Natural killer cell (primary cell): ENCODE measurements at regions not wholly inside any gene's neighbourhood (a gene's known extent, or its start where the extent isn't known, plus 50 kb on each side); places are given as distances from the start of the nearest gene placed in this dataset.

ENCODE experiments used
- ATAC-seq, 3 donors: fragments of 150-1000 bp in 2 of 3; fragments of 200-7000 bp in 1 of 3; cut with Tn5 transposase; 1 replicate in 1 of 3; 2 replicates in 2 of 3; pipeline ENCODE4 v1.10.0; 2021; ENCODE audit warnings: mild to moderate bottlenecking in 2 of 3, moderate library complexity in 2 of 3
- DNase-seq, 2 donors: peaks; one replicate each; pipeline versions ENCODE4 v3.0.0 to v3.0.0-alpha.2; 2013 to 2021; ENCODE audit warnings: mixed read lengths in 1 of 2
- H3K27ac ChIP-seq: one replicate; pipeline ENCODE4 v1.5.1; 2013; ENCODE audit warnings: mild to moderate bottlenecking, low read length
- H3K27me3 ChIP-seq: one replicate; pipeline ENCODE4 v1.6.1; 2013; ENCODE audit warnings: low read length; ENCODE audit not compliant: control insufficient read depth, insufficient read depth
- H3K36me3 ChIP-seq: one replicate; pipeline ENCODE4 v1.6.1; 2013; ENCODE audit warnings: low read length; ENCODE audit not compliant: control insufficient read depth, insufficient read depth
- H3K4me1 ChIP-seq: one replicate; pipeline ENCODE4 v1.6.1; 2013; ENCODE audit warnings: low read length; ENCODE audit not compliant: control insufficient read depth, insufficient read depth
- H3K4me3 ChIP-seq: one replicate; pipeline ENCODE4 v1.5.1; 2013; ENCODE audit warnings: low read length
- H3K9me3 ChIP-seq: one replicate; pipeline ENCODE4 v1.6.1; 2013; ENCODE audit warnings: low read length; ENCODE audit not compliant: control insufficient read depth, insufficient read depth
- H3K27ac Mint-ChIP-seq, 2 donors: one replicate each; pipeline ENCODE4 v1.8.0; 2022; ENCODE audit warnings: mild to moderate bottlenecking in 2 of 2, mixed read lengths in 2 of 2, moderate library complexity in 1 of 2
- H3K27me3 Mint-ChIP-seq, 2 donors: one replicate each; pipeline ENCODE4 v1.8.0; 2022; ENCODE audit warnings: low read depth in 2 of 2, mixed read lengths in 2 of 2
- H3K36me3 Mint-ChIP-seq: one replicate; pipeline ENCODE4 v1.8.0; 2022; ENCODE audit warnings: mixed read lengths
- H3K4me1 Mint-ChIP-seq, 2 donors: one replicate each; pipeline ENCODE4 v1.8.0; 2022; ENCODE audit warnings: mixed read lengths in 2 of 2
- H3K4me3 Mint-ChIP-seq: one replicate; pipeline ENCODE4 v1.8.0; 2022; ENCODE audit warnings: mild to moderate bottlenecking, moderate library complexity, mixed read lengths
- H3K9me3 Mint-ChIP-seq, 2 donors: one replicate each; pipeline ENCODE4 v1.8.0; 2022; ENCODE audit warnings: mixed read lengths in 2 of 2
- CTCF ChIP-seq: fragments of 200-600 bp; IDR thresholded peaks from one replicate; pipeline ENCODE4 v1.8.0; 2022; ENCODE audit warnings: antibody characterized with exemption
- WGBS: methylation state at CpG from one replicate; pipeline ENCODE4 v1.1.7; 2013; ENCODE audit warnings: missing lambda C conversion rate; ENCODE audit not compliant: insufficient coverage; 5-methylcytosine and 5-hydroxymethylcytosine counted together
- intact Hi-C: fragments of 100-400 bp; cut with micrococcal nuclease; formaldehyde crosslinking; loops from one replicate; pipeline ENCODE4 v1.14.2; 2022

- Mint-ChIP-seq H3K4me3 (no peak overlapping the region), H3K27ac (no peak overlapping the region), H3K9me3 (peaks cover 0 to 2% of the 10 kb centered on the region in 2 donors), H3K4me1 (no peaks in the 10 kb centered on the region), H3K36me3 (no peaks in the 10 kb centered on the region), H3K27me3 (no peaks in the 10 kb centered on the region)
- DNase-seq = no peak
- intact Hi-C loops = no loop called here
- no peak for ATAC-seq
- TF ChIP-seq CTCF = no peak
- Histone ChIP-seq H3K27ac (no peak overlapping the region), H3K4me1 (no peaks in the 10 kb centered on the region), H3K4me3 (no peak overlapping the region), H3K27me3 (no peaks in the 10 kb centered on the region), H3K9me3 (no peaks in the 10 kb centered on the region), H3K36me3 (no peaks in the 10 kb centered on the region)
- 100% methylated on average over 2 of the region's 2 CpGs for WGBS
Observed at GRCh38 chr4:119738901-119739300, 110.3 kb upstream of the PDE5A start.

GRCh38 chr4:119736559-119736958 is 108.0 kb upstream of the PDE5A start:
- intact Hi-C loops = no loop called here
- Histone ChIP-seq H3K4me3 (no peak overlapping the region), H3K4me1 (no peaks in the 10 kb centered on the region), H3K27ac (no peak overlapping the region), H3K36me3 (no peaks in the 10 kb centered on the region), H3K27me3 (no peaks in the 10 kb centered on the region), H3K9me3 (no peaks in the 10 kb centered on the region)
- no peak for TF ChIP-seq CTCF
- DNase-seq (no peak), ATAC-seq (no peak)
- Mint-ChIP-seq H3K36me3 (no peaks in the 10 kb centered on the region), H3K27ac (no peak overlapping the region), H3K4me1 (no peaks in the 10 kb centered on the region), H3K4me3 (no peak overlapping the region), H3K27me3 (no peaks in the 10 kb centered on the region), H3K9me3 (peaks cover 0 to 7% of the 10 kb centered on the region in 2 donors)
- 90% methylated on average over 2 of the region's 2 CpGs for WGBS

GRCh38 chr4:119735165-119735651 is 106.6 kb upstream of the PDE5A start:
- Histone ChIP-seq H3K4me3 (no peak overlapping the region), H3K4me1 (no peaks in the 10 kb centered on the region), H3K36me3 (no peaks in the 10 kb centered on the region), H3K27ac (no peak overlapping the region), H3K9me3 (no peaks in the 10 kb centered on the region), H3K27me3 (no peaks in the 10 kb centered on the region)
- H3K9me3 Mint-ChIP-seq = peaks cover 0 to 7% of the 10 kb centered on the region in 2 donors
- no peaks in the 10 kb centered on the region for H3K27me3 Mint-ChIP-seq
- DNase-seq (no peak), ATAC-seq (no peak)
- WGBS = 100% methylated on average over 1 of the region's 1 CpG
- H3K27ac Mint-ChIP-seq = no peak overlapping the region
- no peak for TF ChIP-seq CTCF
- intact Hi-C loops = no loop called here
- H3K36me3 Mint-ChIP-seq = no peaks in the 10 kb centered on the region
- H3K4me1 Mint-ChIP-seq = no peaks in the 10 kb centered on the region
- no peak overlapping the region for H3K4me3 Mint-ChIP-seq

- WGBS = 86% methylated on average over 1 of the region's 1 CpG
Observed at GRCh38 chr4:119733431-119733830, 104.8 kb upstream of the PDE5A start.

More at GRCh38 chr4:119733431-119733830, 104.8 kb upstream of the PDE5A start:
- H3K36me3 Mint-ChIP-seq = no peaks in the 10 kb centered on the region
- Histone ChIP-seq H3K36me3 (no peaks in the 10 kb centered on the region), H3K27ac (no peak overlapping the region), H3K4me1 (no peaks in the 10 kb centered on the region), H3K4me3 (no peak overlapping the region), H3K27me3 (no peaks in the 10 kb centered on the region), H3K9me3 (no peaks in the 10 kb centered on the region)
- ATAC-seq (no peak), DNase-seq (no peak)
- H3K27ac Mint-ChIP-seq = no peak overlapping the region
- H3K4me1 Mint-ChIP-seq = no peaks in the 10 kb centered on the region
- H3K9me3 Mint-ChIP-seq = peaks cover 0 to 11% of the 10 kb centered on the region in 2 donors
- intact Hi-C loops = no loop called here
- H3K4me3 Mint-ChIP-seq = no peak overlapping the region
- H3K27me3 Mint-ChIP-seq = no peaks in the 10 kb centered on the region
- no peak for TF ChIP-seq CTCF
